ENCODE measurements at regions not wholly inside any gene's neighbourhood (a gene's known extent, or its start where the extent isn't known, plus 50 kb on each side); places are given as distances from the start of the nearest gene placed in this dataset.

- TF ChIP-seq, protein P1, sequence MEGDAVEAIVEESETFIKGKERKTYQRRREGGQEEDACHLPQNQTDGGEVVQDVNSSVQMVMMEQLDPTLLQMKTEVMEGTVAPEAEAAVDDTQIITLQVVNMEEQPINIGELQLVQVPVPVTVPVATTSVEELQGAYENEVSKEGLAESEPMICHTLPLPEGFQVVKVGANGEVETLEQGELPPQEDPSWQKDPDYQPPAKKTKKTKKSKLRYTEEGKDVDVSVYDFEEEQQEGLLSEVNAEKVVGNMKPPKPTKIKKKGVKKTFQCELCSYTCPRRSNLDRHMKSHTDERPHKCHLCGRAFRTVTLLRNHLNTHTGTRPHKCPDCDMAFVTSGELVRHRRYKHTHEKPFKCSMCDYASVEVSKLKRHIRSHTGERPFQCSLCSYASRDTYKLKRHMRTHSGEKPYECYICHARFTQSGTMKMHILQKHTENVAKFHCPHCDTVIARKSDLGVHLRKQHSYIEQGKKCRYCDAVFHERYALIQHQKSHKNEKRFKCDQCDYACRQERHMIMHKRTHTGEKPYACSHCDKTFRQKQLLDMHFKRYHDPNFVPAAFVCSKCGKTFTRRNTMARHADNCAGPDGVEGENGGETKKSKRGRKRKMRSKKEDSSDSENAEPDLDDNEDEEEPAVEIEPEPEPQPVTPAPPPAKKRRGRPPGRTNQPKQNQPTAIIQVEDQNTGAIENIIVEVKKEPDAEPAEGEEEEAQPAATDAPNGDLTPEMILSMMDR (IDR thresholded peaks at IDR 0.05 in 8 of 11, conservative IDR thresholded peaks at IDR 0.05 in 3 of 11), result no peak
- TF ChIP-seq POLR2AphosphoS5 (IDR thresholded peaks at IDR 0.05) (no peak), POLR2A (IDR thresholded peaks at IDR 0.05) (no peak)
Observed at GRCh38 chr1:34363915-34364314, 187.2 kb downstream of the C1orf94 start.
